ENCODE measurements at regions not wholly inside any gene's neighbourhood (a gene's known extent, or its start where the extent isn't known, plus 50 kb on each side); places are given as distances from the start of the nearest gene placed in this dataset.

GRCh38 chr19:57025491-57025890 is 94.3 kb upstream of the USP29 start:
- DNase-seq (no peak), ATAC-seq (ENCODE audit: insufficient read depth, low read depth) (no peak)
- Histone ChIP-seq H3K4me2 (ENCODE audit: insufficient read depth, low read length) (no peak overlapping the region), H3K27ac (ENCODE audit: low read length) (no peak overlapping the region), H3K4me3 (ENCODE audit: low read depth in 1 of 2, low read length in 2 of 2) (no peak overlapping the region), H3K79me2 (ENCODE audit: insufficient read depth, low read length) (no peaks in the 10 kb centered on the region), H2AFZ (ENCODE audit: low read depth, low read length) (no peak overlapping the region), H4K20me1 (ENCODE audit: insufficient read depth, low read length) (no peaks in the 10 kb centered on the region), H3K27me3 (ENCODE audit: insufficient read depth, low read length, poor library complexity) (no peaks in the 10 kb centered on the region), H3K9me3 (ENCODE audit: insufficient read depth, low read length, severe bottlenecking) (no peaks in the 10 kb centered on the region), H3K36me3 (ENCODE audit: insufficient read depth, low read length) (no peaks in the 10 kb centered on the region), H3K9ac (ENCODE audit: low read depth, low read length) (no peak overlapping the region), H3K4me1 (ENCODE audit: insufficient read depth, low read length) (no peaks in the 10 kb centered on the region)
- TF ChIP-seq EZH2 (IDR thresholded peaks at IDR 0.05; ENCODE audit: borderline replicate concordance, low read depth, low read length, severe bottlenecking) (no peak), CTCF (IDR thresholded peaks at IDR 0.05; ENCODE audit: borderline replicate concordance, extremely low read depth, low read length, poor library complexity, severe bottlenecking) (no peak)

- Histone ChIP-seq H3K27ac (ENCODE audit: low read length) (no peak overlapping the region), H3K4me3 (ENCODE audit: low read depth in 1 of 2, low read length in 2 of 2) (no peak overlapping the region), H3K27me3 (ENCODE audit: insufficient read depth, low read length, poor library complexity) (no peaks in the 10 kb centered on the region), H3K4me2 (ENCODE audit: insufficient read depth, low read length) (no peak overlapping the region), H3K9ac (ENCODE audit: low read depth, low read length) (no peak overlapping the region), H2AFZ (ENCODE audit: low read depth, low read length) (no peak overlapping the region), H3K4me1 (ENCODE audit: insufficient read depth, low read length) (no peaks in the 10 kb centered on the region), H3K79me2 (ENCODE audit: insufficient read depth, low read length) (no peaks in the 10 kb centered on the region), H3K36me3 (ENCODE audit: insufficient read depth, low read length) (no peaks in the 10 kb centered on the region), H4K20me1 (ENCODE audit: insufficient read depth, low read length) (no peaks in the 10 kb centered on the region), H3K9me3 (ENCODE audit: insufficient read depth, low read length, severe bottlenecking) (no peaks in the 10 kb centered on the region)
- no peak for DNase-seq
- no peak for ATAC-seq (ENCODE audit: insufficient read depth, low read depth)
- TF ChIP-seq EZH2 (IDR thresholded peaks at IDR 0.05; ENCODE audit: borderline replicate concordance, low read depth, low read length, severe bottlenecking) (no peak), CTCF (IDR thresholded peaks at IDR 0.05; ENCODE audit: borderline replicate concordance, extremely low read depth, low read length, poor library complexity, severe bottlenecking) (no peak)
Measured at GRCh38 chr19:57026476-57026875, 93.3 kb upstream of the USP29 start.

GRCh38 chr19:57027360-57027759 is 92.4 kb upstream of the USP29 start:
- Histone ChIP-seq H3K4me3 (ENCODE audit: low read depth in 1 of 2, low read length in 2 of 2) (no peak overlapping the region), H3K4me1 (ENCODE audit: insufficient read depth, low read length) (no peaks in the 10 kb centered on the region), H3K4me2 (ENCODE audit: insufficient read depth, low read length) (no peak overlapping the region), H3K9me3 (ENCODE audit: insufficient read depth, low read length, severe bottlenecking) (no peaks in the 10 kb centered on the region), H3K9ac (ENCODE audit: low read depth, low read length) (no peak overlapping the region), H4K20me1 (ENCODE audit: insufficient read depth, low read length) (no peaks in the 10 kb centered on the region), H3K27ac (ENCODE audit: low read length) (no peak overlapping the region), H2AFZ (ENCODE audit: low read depth, low read length) (no peak overlapping the region), H3K36me3 (ENCODE audit: insufficient read depth, low read length) (no peaks in the 10 kb centered on the region), H3K27me3 (ENCODE audit: insufficient read depth, low read length, poor library complexity) (no peaks in the 10 kb centered on the region), H3K79me2 (ENCODE audit: insufficient read depth, low read length) (no peaks in the 10 kb centered on the region)
- ATAC-seq (ENCODE audit: insufficient read depth, low read depth): no peak
- TF ChIP-seq EZH2 (IDR thresholded peaks at IDR 0.05; ENCODE audit: borderline replicate concordance, low read depth, low read length, severe bottlenecking) (no peak), CTCF (IDR thresholded peaks at IDR 0.05; ENCODE audit: borderline replicate concordance, extremely low read depth, low read length, poor library complexity, severe bottlenecking) (no peak)
- no peak for DNase-seq
